ENCODE measurements at regions not wholly inside any gene's neighbourhood (a gene's known extent, or its start where the extent isn't known, plus 50 kb on each side); places are given as distances from the start of the nearest gene placed in this dataset.

- no peak for TF ChIP-seq ZNF776 (tag by site-specific recombination; IDR thresholded peaks at IDR 0.05; ENCODE audit: borderline replicate concordance)
- TF ChIP-seq ZNF785 (tag by site-specific recombination; IDR thresholded peaks at IDR 0.05): no peak
- no peak for TF ChIP-seq CTCF (tag by site-specific recombination; IDR thresholded peaks at IDR 0.05)
- TF ChIP-seq ZNF830 (tag by site-specific recombination; IDR thresholded peaks at IDR 0.05; ENCODE audit: low read depth): no peak
- TF ChIP-seq KLF9 (tag by site-specific recombination; IDR thresholded peaks at IDR 0.05; ENCODE audit: low read depth): no peak
- TF ChIP-seq SCRT2 (tag by site-specific recombination; IDR thresholded peaks at IDR 0.05): no peak
- TF ChIP-seq ZNF561 (tag by site-specific recombination; IDR thresholded peaks at IDR 0.05; ENCODE audit: borderline replicate concordance): no peak
- TF ChIP-seq ZNF433 (tag by site-specific recombination; IDR thresholded peaks at IDR 0.05; ENCODE audit: low read depth): no peak
- Histone ChIP-seq H3K27ac (ENCODE audit: extremely low read depth, low read depth, low read length) (no peak overlapping the region), H3K36me3 (ENCODE audit: control insufficient read depth in 2 of 2, insufficient read depth in 1 of 2, low read length in 2 of 2) (no peaks in the 10 kb centered on the region), H3K9me3 (ENCODE audit: control insufficient read depth, insufficient read depth, low read depth, low read length) (no peaks in the 10 kb centered on the region), H3K4me3 (ENCODE audit: low read depth, low read length) (no peak overlapping the region), H3K4me1 (ENCODE audit: control insufficient read depth, insufficient read depth, low read length) (no peaks in the 10 kb centered on the region)
- ChIA-PET CTCF (interaction anchor here (0.6 kb wide), 1 partner anchor 259 kb away, joined by 7 read pairs; no protein-coding TSS in a partner anchor), POLR2A (no interaction called here)
Measured at GRCh38 chr4:104641418-104641817, 146.7 kb upstream of the CXXC4 start.

- POLR2A ChIA-PET: no interaction called here
- Histone ChIP-seq H3K4me3 (ENCODE audit: low read depth, low read length) (no peak overlapping the region), H3K27ac (ENCODE audit: extremely low read depth, low read depth, low read length) (no peak overlapping the region), H3K9me3 (ENCODE audit: control insufficient read depth, insufficient read depth, low read depth, low read length) (no peaks in the 10 kb centered on the region), H3K4me1 (ENCODE audit: control insufficient read depth, insufficient read depth, low read length) (no peaks in the 10 kb centered on the region), H3K36me3 (ENCODE audit: control insufficient read depth in 2 of 2, insufficient read depth in 1 of 2, low read length in 2 of 2) (no peaks in the 10 kb centered on the region)
- CTCF ChIA-PET: no interaction called here
- no peak for TF ChIP-seq SCRT1 (tag by site-specific recombination; IDR thresholded peaks at IDR 0.05; ENCODE audit: borderline replicate concordance)
- TF ChIP-seq OSR2 (tag by site-specific recombination; IDR thresholded peaks at IDR 0.05): no peak
- TF ChIP-seq ZNF529 (tag by site-specific recombination; IDR thresholded peaks at IDR 0.05; ENCODE audit: insufficient replicate concordance): no peak
- TF ChIP-seq ZNF501 (tag by site-specific recombination; IDR thresholded peaks at IDR 0.05): no peak
- TF ChIP-seq ZNF837 (tag by site-specific recombination; IDR thresholded peaks at IDR 0.05): no peak
- TF ChIP-seq GLIS2 (tag by site-specific recombination; IDR thresholded peaks at IDR 0.05): no peak
- no peak for TF ChIP-seq KLF7 (tag by site-specific recombination; IDR thresholded peaks at IDR 0.05; ENCODE audit: borderline replicate concordance)
- no peak for TF ChIP-seq KLF8 (tag by site-specific recombination; IDR thresholded peaks at IDR 0.05)
- no peak for TF ChIP-seq ZNF513 (tag by site-specific recombination; IDR thresholded peaks at IDR 0.05)
- TF ChIP-seq PRDM6 (tag by site-specific recombination; IDR thresholded peaks at IDR 0.05): no peak
- TF ChIP-seq ZNF645 (tag by site-specific recombination; IDR thresholded peaks at IDR 0.05): no peak
- TF ChIP-seq ZNF274 (IDR thresholded peaks at IDR 0.05; ENCODE audit: low read length): no peak
- no peak for TF ChIP-seq ZNF274 (tag by site-specific recombination; IDR thresholded peaks at IDR 0.05; ENCODE audit: borderline replicate concordance)
- TF ChIP-seq ZNF777 (tag by site-specific recombination; IDR thresholded peaks at IDR 0.05; ENCODE audit: borderline replicate concordance): no peak
Measured at GRCh38 chr4:104642521-104642920, 147.8 kb upstream of the CXXC4 start.

Data from HEK293 (cell line).